ENCODE measurements at regions not wholly inside any gene's neighbourhood (a gene's known extent, or its start where the extent isn't known, plus 50 kb on each side); places are given as distances from the start of the nearest gene placed in this dataset.
A peak's percentile ranks its signal among the peaks of the same experiment; 100 is the strongest.

- DNase-seq (ENCODE audit: extremely low read depth in 1 of 2, low read depth in 1 of 2) = peak in 1 of 2 donors; percentile 3
Observed at GRCh38 chr5:8376478-8376877, 507.5 kb downstream of the MTRR start.

GRCh38 chr5:8381972-8382371 lies 513.0 kb downstream of the MTRR start:
- no peak for DNase-seq (ENCODE audit: extremely low read depth in 1 of 2, low read depth in 1 of 2)

GRCh38 chr5:8382456-8382855 lies 513.5 kb downstream of the MTRR start:
- no peak for DNase-seq (ENCODE audit: extremely low read depth in 1 of 2, low read depth in 1 of 2)

- no peak for DNase-seq (ENCODE audit: extremely low read depth in 1 of 2, low read depth in 1 of 2)
Observed at GRCh38 chr5:8383616-8384015, 514.7 kb downstream of the MTRR start.

GRCh38 chr5:8386719-8387288 lies 517.9 kb downstream of the MTRR start:
- no peak for DNase-seq (ENCODE audit: extremely low read depth in 1 of 2, low read depth in 1 of 2)

GRCh38 chr5:8391911-8392310 lies 523.0 kb downstream of the MTRR start:
- DNase-seq (ENCODE audit: extremely low read depth in 1 of 2, low read depth in 1 of 2) = no peak

- DNase-seq (ENCODE audit: extremely low read depth in 1 of 2, low read depth in 1 of 2) = no peak
Observed at GRCh38 chr5:8393240-8393639, 524.3 kb downstream of the MTRR start.

- no peak for DNase-seq (ENCODE audit: extremely low read depth in 1 of 2, low read depth in 1 of 2)
Observed at GRCh38 chr5:8394965-8395364, 526.0 kb downstream of the MTRR start.

GRCh38 chr5:8396246-8396645 lies 527.3 kb downstream of the MTRR start:
- DNase-seq (ENCODE audit: extremely low read depth in 1 of 2, low read depth in 1 of 2) = no peak

GRCh38 chr5:8396756-8397155 lies 527.8 kb downstream of the MTRR start:
- no peak for DNase-seq (ENCODE audit: extremely low read depth in 1 of 2, low read depth in 1 of 2)

- DNase-seq (ENCODE audit: extremely low read depth in 1 of 2, low read depth in 1 of 2) = no peak
Observed at GRCh38 chr5:8399471-8399870, 530.5 kb downstream of the MTRR start.

- no peak for DNase-seq (ENCODE audit: extremely low read depth in 1 of 2, low read depth in 1 of 2)
Observed at GRCh38 chr5:8408258-8408657, 539.3 kb downstream of the MTRR start.

- no peak for DNase-seq (ENCODE audit: extremely low read depth in 1 of 2, low read depth in 1 of 2)
Observed at GRCh38 chr5:8410618-8411017, 541.7 kb downstream of the MTRR start.

GRCh38 chr5:8413975-8414374 lies 545.0 kb downstream of the MTRR start:
- DNase-seq (ENCODE audit: extremely low read depth in 1 of 2, low read depth in 1 of 2) = no peak

- DNase-seq (ENCODE audit: extremely low read depth in 1 of 2, low read depth in 1 of 2) = no peak
Observed at GRCh38 chr5:8417316-8418048, 548.5 kb downstream of the MTRR start.

- DNase-seq (ENCODE audit: extremely low read depth in 1 of 2, low read depth in 1 of 2) = no peak
Observed at GRCh38 chr5:8418049-8418426, 549.1 kb downstream of the MTRR start.

GRCh38 chr5:8429778-8430758 lies 561.1 kb downstream of the MTRR start:
- DNase-seq (ENCODE audit: extremely low read depth in 1 of 2, low read depth in 1 of 2) = no peak

GRCh38 chr5:8434501-8434900 lies 565.6 kb downstream of the MTRR start:
- DNase-seq (ENCODE audit: extremely low read depth in 1 of 2, low read depth in 1 of 2) = no peak

- DNase-seq (ENCODE audit: extremely low read depth in 1 of 2, low read depth in 1 of 2) = no peak
Observed at GRCh38 chr5:8436924-8437323, 568.0 kb downstream of the MTRR start.

GRCh38 chr5:8445139-8445538 lies 576.2 kb downstream of the MTRR start:
- DNase-seq (ENCODE audit: extremely low read depth in 1 of 2, low read depth in 1 of 2) = no peak

- no peak for DNase-seq (ENCODE audit: extremely low read depth in 1 of 2, low read depth in 1 of 2)
Observed at GRCh38 chr5:8446179-8446578, 577.2 kb downstream of the MTRR start.

GRCh38 chr5:8456846-8457186 lies 587.9 kb downstream of the MTRR start:
- no peak for DNase-seq (ENCODE audit: extremely low read depth in 1 of 2, low read depth in 1 of 2)

All from stimulated activated CD8-positive, alpha-beta memory T cell treated with anti-CD3 and anti-CD28 coated beads, Interleukin-7, amount 100 ng/mL, for 48 hours (primary cell).